OCI-LY1 (cell line): ENCODE measurements at regions not wholly inside any gene's neighbourhood (a gene's known extent, or its start where the extent isn't known, plus 50 kb on each side); places are given as distances from the start of the nearest gene placed in this dataset.

Source experiments
- H2AFZ ChIP-seq: fragments of 200-600 bp; sonication (generic), shearing (Covaris generic); 2 replicates; pipeline ENCODE4 v1.6.0; 2014; ENCODE audit warnings: antibody characterized with exemption, mild to moderate bottlenecking, low read length
- H3F3A ChIP-seq: fragments of 200-600 bp; sonication (generic), shearing (Covaris generic); 2 replicates; pipeline ENCODE4 v1.6.0; 2014; ENCODE audit warnings: mild to moderate bottlenecking, antibody characterized with exemption, low read length, moderate library complexity; ENCODE audit not compliant: insufficient read depth
- H3K27ac ChIP-seq: fragments of 200-600 bp; sonication (generic); 2 replicates; pipeline ENCODE4 v1.5.1; 2014; ENCODE audit warnings: low read length, mixed run types, mild to moderate bottlenecking, low read depth; ENCODE audit not compliant: poor library complexity, severe bottlenecking
- H3K27me3 ChIP-seq: fragments of 200-600 bp; sonication (generic); 2 replicates; pipeline ENCODE4 v1.6.0; 2014; ENCODE audit warnings: antibody characterized with exemption, mild to moderate bottlenecking, low read length, moderate library complexity; ENCODE audit not compliant: insufficient read depth
- H3K36me3 ChIP-seq: fragments of 200-600 bp; sonication (generic); 2 replicates; pipeline ENCODE4 v1.6.1; 2014; ENCODE audit warnings: mild to moderate bottlenecking, antibody characterized with exemption, low read length, moderate library complexity, mixed read lengths; ENCODE audit not compliant: insufficient read depth
- H3K4me1 ChIP-seq: fragments of 200-600 bp; sonication (generic); 2 replicates; pipeline ENCODE4 v1.5.1; 2014; ENCODE audit warnings: mild to moderate bottlenecking, low read length, moderate library complexity; ENCODE audit not compliant: insufficient read depth, severe bottlenecking
- H3K4me2 ChIP-seq: fragments of 200-600 bp; sonication (generic), shearing (Covaris generic); 2 replicates; pipeline ENCODE4 v1.6.1; 2014; ENCODE audit warnings: low read length
- H3K4me3 ChIP-seq: fragments of 200-600 bp; sonication (generic); 2 replicates; pipeline ENCODE4 v1.5.1; 2014; ENCODE audit warnings: low read length, low read depth, mild to moderate bottlenecking, mixed read lengths; ENCODE audit not compliant: poor library complexity, severe bottlenecking
- H3K79me2 ChIP-seq: fragments of 200-600 bp; shearing (Covaris generic); 2 replicates; pipeline ENCODE4 v1.6.1; 2016; ENCODE audit warnings: mixed run types, low read length, mixed read lengths; ENCODE audit not compliant: insufficient read depth
- H3K9ac ChIP-seq: fragments of 200-600 bp; sonication (generic), shearing (Covaris generic); 2 replicates; pipeline ENCODE4 v1.6.1; 2014; ENCODE audit warnings: mild to moderate bottlenecking, low read length, mixed read lengths
- H3K9me2 ChIP-seq: fragments of 200-600 bp; sonication (generic), shearing (Covaris generic); 2 replicates; pipeline ENCODE4 v1.6.1; 2014; ENCODE audit warnings: low read depth, mild to moderate bottlenecking, low read length, mixed read lengths
- H3K9me3 ChIP-seq: fragments of 200-600 bp; shearing (Covaris generic); 2 replicates; pipeline ENCODE4 v1.6.1; 2014; ENCODE audit warnings: low read length, mixed read lengths
- H4K20me1 ChIP-seq: fragments of 200-600 bp; sonication (generic), shearing (Covaris generic); 2 replicates; pipeline ENCODE4 v1.6.0; 2016; ENCODE audit warnings: mild to moderate bottlenecking, low read length; ENCODE audit not compliant: insufficient read depth
- CTCF ChIP-seq: fragments of 200-600 bp; sonication (generic), shearing (Covaris generic); IDR thresholded peaks from 2 replicates; pipeline ENCODE4 v1.5.1; 2017; ENCODE audit warnings: mild to moderate bottlenecking, antibody characterized with exemption, low read length, moderate library complexity, mixed read lengths
- EZH2 ChIP-seq: fragments of 200-600 bp; sonication (generic), shearing (Covaris generic); IDR thresholded peaks from 2 replicates; pipeline ENCODE4 v1.8.0; 2017; ENCODE audit warnings: borderline replicate concordance, mixed run types, mild to moderate bottlenecking, antibody characterized with exemption, low read length, moderate library complexity, mixed read lengths

GRCh38 chr14:98412431-98412830, 859.6 kb downstream of the BCL11B start:
- TF ChIP-seq CTCF (no peak), EZH2 (no peak)
- Histone ChIP-seq H3K27ac (no peak overlapping the region), H2AFZ (no peak overlapping the region), H3K79me2 (no peaks in the 10 kb centered on the region), H3K36me3 (no peaks in the 10 kb centered on the region), H3K27me3 (no peaks in the 10 kb centered on the region), H3K4me1 (no peaks in the 10 kb centered on the region), H3K4me2 (no peak overlapping the region), H3K9me2 (no peaks in the 10 kb centered on the region), H3K9me3 (no peaks in the 10 kb centered on the region), H4K20me1 (no peaks in the 10 kb centered on the region), H3K4me3 (no peak overlapping the region), H3K9ac (no peak overlapping the region), H3F3A (no peaks in the 10 kb centered on the region)

- Histone ChIP-seq H3K27ac (no peak overlapping the region), H3K36me3 (no peaks in the 10 kb centered on the region), H3K4me1 (no peaks in the 10 kb centered on the region), H4K20me1 (no peaks in the 10 kb centered on the region), H3K9ac (no peak overlapping the region), H3K4me3 (no peak overlapping the region), H3K9me2 (no peaks in the 10 kb centered on the region), H3K27me3 (no peaks in the 10 kb centered on the region), H3K4me2 (no peak overlapping the region), H2AFZ (no peak overlapping the region), H3F3A (no peaks in the 10 kb centered on the region), H3K9me3 (no peaks in the 10 kb centered on the region), H3K79me2 (no peaks in the 10 kb centered on the region)
- TF ChIP-seq EZH2 (no peak), CTCF (no peak)
These were observed 856.2 kb downstream of the BCL11B start for GRCh38 chr14:98415766-98416165.

GRCh38 chr14:98417001-98417400, 855.0 kb downstream of the BCL11B start:
- H3K4me1 ChIP-seq, result no peaks in the 10 kb centered on the region
- H3K27ac ChIP-seq, result no peak overlapping the region
- no peaks in the 10 kb centered on the region for H3K9me3 ChIP-seq
- H3K79me2 ChIP-seq, result no peaks in the 10 kb centered on the region
- H3K9me2 ChIP-seq, result no peaks in the 10 kb centered on the region
- H3K4me3 ChIP-seq, result no peak overlapping the region
- H3K4me2 ChIP-seq, result no peak overlapping the region
- no peaks in the 10 kb centered on the region for H3K36me3 ChIP-seq
- H3K27me3 ChIP-seq, result no peaks in the 10 kb centered on the region
- no peaks in the 10 kb centered on the region for H3F3A ChIP-seq
- no peak overlapping the region for H3K9ac ChIP-seq
- no peak overlapping the region for H2AFZ ChIP-seq
- no peak for TF ChIP-seq EZH2
- no peak for TF ChIP-seq CTCF
- no peaks in the 10 kb centered on the region for H4K20me1 ChIP-seq
